H1 (cell line): ENCODE measurements at regions not wholly inside any gene's neighbourhood (a gene's known extent, or its start where the extent isn't known, plus 50 kb on each side); places are given as distances from the start of the nearest gene placed in this dataset.
"Not testable (repeated sequence)": the region's sequence is repeated elsewhere in the genome, so short reads cannot be mapped to it uniquely, and the experiment has no call there.

Experiments
- CTCF ChIA-PET: fragments of 300-600 bp; sonication (Branson Sonifier 250); formaldehyde crosslinking; loops from one replicate; lab custom pipeline; 2021; ENCODE audit not compliant: partially characterized antibody; lab: Charles Lee
- POLR2A ChIA-PET: fragments of 300-600 bp; sonication (Branson Sonifier 250); formaldehyde crosslinking; loops from one replicate; lab custom pipeline; 2021; ENCODE audit warnings: inconsistent platforms; ENCODE audit not compliant: partially characterized antibody; lab: Charles Lee
- DNase-seq, 2 experiments: peaks; one replicate each; pipeline versions ENCODE4 v3.0.0 to v3.0.0-alpha.2; 2010 to 2022; ENCODE audit warnings: low spot score in 2 of 2, low read depth in 1 of 2, mixed read lengths in 1 of 2
- FAIRE-seq: peaks from 2 replicates; lab custom pipeline; 2011; peaks lifted over from hg19 to GRCh38; lab: Jason Lieb, UNC
- H2AFZ ChIP-seq: 2 replicates; pipeline ENCODE4 v1.8.1; 2012; ENCODE audit warnings: low read length, inconsistent platforms
- H2AK5ac ChIP-seq: 2 replicates; pipeline ENCODE4 v1.6.1; 2013; ENCODE audit warnings: low read depth, low read length
- H2BK120ac ChIP-seq: replicated peaks from 2 replicates; pipeline ENCODE3; 2013; ENCODE audit warnings: low read depth, low read length, inconsistent platforms
- H2BK12ac ChIP-seq: 2 replicates; pipeline ENCODE4 v1.6.1; 2013; ENCODE audit warnings: low read depth, low read length
- H2BK15ac ChIP-seq: 2 replicates; pipeline ENCODE4 v1.6.1; 2013; ENCODE audit warnings: low read length
- H2BK20ac ChIP-seq: 2 replicates; pipeline ENCODE4 v1.6.1; 2013; ENCODE audit warnings: low read length
- H2BK5ac ChIP-seq: 2 replicates; pipeline ENCODE4 v1.6.1; 2013; ENCODE audit warnings: low read depth, low read length
- H3K14ac ChIP-seq: 2 replicates; pipeline ENCODE4 v1.6.1; 2013; ENCODE audit warnings: inconsistent platforms; ENCODE audit not compliant: insufficient read length
- H3K18ac ChIP-seq: 2 replicates; pipeline ENCODE4 v1.6.1; 2013; ENCODE audit warnings: low read length; ENCODE audit errors: extremely low read depth
- H3K23ac ChIP-seq: 2 replicates; pipeline ENCODE4 v1.6.1; 2013; ENCODE audit warnings: inconsistent platforms; ENCODE audit not compliant: insufficient read length
- H3K23me2 ChIP-seq: 2 replicates; pipeline ENCODE4 v1.6.1; 2013; ENCODE audit warnings: low read depth, low read length
- H3K27ac ChIP-seq: 2 replicates; pipeline ENCODE4 v1.6.1; 2011; ENCODE audit warnings: low read depth, low read length, inconsistent platforms
- H3K27me3 ChIP-seq, 4 experiments: replicated peaks in 1 of 4; 1 replicate in 1 of 4; 2 replicates in 3 of 4; pipeline versions ENCODE4 v1.6.1 to v1.8.1; 2011 to 2013; ENCODE audit warnings: low read length in 3 of 4, mild to moderate bottlenecking in 3 of 4, inconsistent platforms in 2 of 4, mixed read lengths in 2 of 4, moderate library complexity in 1 of 4; ENCODE audit not compliant: control insufficient read depth in 3 of 4, insufficient read depth in 3 of 4; ENCODE audit errors: extremely low read depth in 1 of 4
- H3K36me3 ChIP-seq, 4 experiments: 2 replicates each; pipeline versions ENCODE4 v1.6.1 to v1.8.1; 2011 to 2013; ENCODE audit warnings: mild to moderate bottlenecking in 4 of 4, low read length in 3 of 4, moderate library complexity in 2 of 4, control low read depth in 1 of 4, inconsistent platforms in 1 of 4; ENCODE audit not compliant: insufficient read depth in 4 of 4, control insufficient read depth in 2 of 4
- H3K4ac ChIP-seq: replicated peaks from 2 replicates; pipeline ENCODE3; 2013; ENCODE audit warnings: low read length, low read depth, mixed read lengths, inconsistent platforms; ENCODE audit not compliant: insufficient read length
- H3K4me1 ChIP-seq, 4 experiments: replicated peaks in 1 of 4; 1 replicate in 1 of 4; 2 replicates in 3 of 4; pipeline versions ENCODE4 v1.6.1 to v1.8.1; 2011 to 2013; ENCODE audit warnings: low read length in 3 of 4, inconsistent platforms in 2 of 4, mixed read lengths in 1 of 4; ENCODE audit not compliant: insufficient read depth in 4 of 4, control insufficient read depth in 3 of 4
- H3K4me2 ChIP-seq, 2 experiments: 2 replicates each; pipeline versions ENCODE4 v1.6.1 to v1.8.1; 2011 to 2013; ENCODE audit warnings: low read depth in 2 of 2, low read length in 2 of 2, control low read depth in 1 of 2, inconsistent platforms in 1 of 2, mild to moderate bottlenecking in 1 of 2; ENCODE audit not compliant: insufficient read depth in 1 of 2
- H3K4me3 ChIP-seq, 4 experiments: fragments of 200-600, 300-600 bp in 1 of 4; sonication (generic), shearing (Covaris generic), sonication (Bioruptor Twin) in 1 of 4; 2 replicates each; pipeline versions ENCODE4 v1.5.1 to v1.8.1; 2011 to 2016; ENCODE audit warnings: low read length in 4 of 4, low read depth in 3 of 4, control low read depth in 2 of 4, inconsistent platforms in 2 of 4, mild to moderate bottlenecking in 2 of 4, mixed read lengths in 1 of 4, moderate library complexity in 1 of 4; ENCODE audit not compliant: insufficient read depth in 2 of 4; ENCODE audit errors: extremely low read depth in 1 of 4
- H3K56ac ChIP-seq: replicated peaks from 2 replicates; pipeline ENCODE3; 2013; ENCODE audit warnings: low read depth, mild to moderate bottlenecking, mixed read lengths, low read length, inconsistent platforms; ENCODE audit not compliant: insufficient read length
- H3K79me1 ChIP-seq: 2 replicates; pipeline ENCODE4 v1.6.1; 2013; ENCODE audit warnings: low read depth, low read length, control low read depth
- H3K79me2 ChIP-seq, 2 experiments: 2 replicates each; pipeline versions ENCODE4 v1.6.1 to v1.8.1; 2012 to 2013; ENCODE audit warnings: low read length in 2 of 2, mild to moderate bottlenecking in 2 of 2, inconsistent platforms in 1 of 2; ENCODE audit not compliant: insufficient read depth in 2 of 2, control insufficient read depth in 1 of 2
- H3K9ac ChIP-seq, 4 experiments: replicated peaks in 1 of 4; 1 replicate in 1 of 4; 2 replicates in 3 of 4; pipeline versions ENCODE4 v1.6.1 to v1.8.1; 2011 to 2013; ENCODE audit warnings: low read depth in 3 of 4, low read length in 3 of 4, control low read depth in 2 of 4, mild to moderate bottlenecking in 2 of 4, moderate library complexity in 2 of 4, inconsistent platforms in 1 of 4; ENCODE audit errors: extremely low read depth in 1 of 4
- H3K9me3 ChIP-seq, 2 experiments: 2 replicates each; pipeline versions ENCODE4 v1.6.1 to v1.8.1; 2012 to 2013; ENCODE audit warnings: mild to moderate bottlenecking in 2 of 2, moderate library complexity in 2 of 2, control low read depth in 1 of 2, inconsistent platforms in 1 of 2, low read depth in 1 of 2, low read length in 1 of 2, mixed read lengths in 1 of 2; ENCODE audit not compliant: insufficient read depth in 2 of 2
- H4K20me1 ChIP-seq, 2 experiments: replicated peaks in 1 of 2; 2 replicates each; pipeline versions ENCODE3 to v1.8.1; 2011 to 2013; ENCODE audit warnings: inconsistent platforms in 2 of 2, low read length in 2 of 2, mild to moderate bottlenecking in 1 of 2; ENCODE audit not compliant: insufficient read depth in 2 of 2, control insufficient read depth in 1 of 2
- H4K5ac ChIP-seq: 2 replicates; pipeline ENCODE4 v1.6.1; 2013; ENCODE audit warnings: low read length, low read depth, mixed read lengths, inconsistent platforms; ENCODE audit not compliant: insufficient read length
- H4K8ac ChIP-seq: 2 replicates; pipeline ENCODE4 v1.8.0; 2013; ENCODE audit warnings: mild to moderate bottlenecking, moderate library complexity, low read length, inconsistent platforms; ENCODE audit not compliant: insufficient read depth; ENCODE audit errors: extremely low read depth
- H4K91ac ChIP-seq: replicated peaks from 2 replicates; pipeline ENCODE3; 2013; ENCODE audit warnings: low read length, mixed read lengths, inconsistent platforms; ENCODE audit not compliant: insufficient read length
- WGBS, 2 experiments: shearing (Covaris generic) in 1 of 2; methylation state at CpG; one replicate each; pipeline versions ENCODE4 v1.1.6 to v1.1.7; 2013 to 2015; ENCODE audit warnings: low lambda C conversion rate in 2 of 2, mixed read lengths in 2 of 2, inconsistent platforms in 1 of 2, low coverage in 1 of 2, missing lambda C conversion rate in 1 of 2; ENCODE audit not compliant: insufficient replicate concordance in 2 of 2, insufficient coverage in 1 of 2, insufficient read length in 1 of 2; ENCODE audit errors: extremely low coverage in 1 of 2, missing lambda C conversion rate in 1 of 2; 5-methylcytosine and 5-hydroxymethylcytosine counted together

GRCh38 chr15:62418496-62418895 lies 253.4 kb upstream of the C2CD4B start:
- H4K20me1 ChIP-seq, H3K56ac ChIP-seq, H2BK15ac ChIP-seq, H3K9ac ChIP-seq, H3K4me3 ChIP-seq, H3K14ac ChIP-seq, H3K4me1 ChIP-seq, H2BK20ac ChIP-seq, H3K4ac ChIP-seq, H2BK5ac ChIP-seq, H4K8ac ChIP-seq, H3K27ac ChIP-seq, H3K27me3 ChIP-seq, CTCF ChIA-PET, H2AK5ac ChIP-seq, H3K23ac ChIP-seq, H2BK12ac ChIP-seq, H4K91ac ChIP-seq, H3K79me2 ChIP-seq, DNase-seq, H3K9me3 ChIP-seq, H2BK120ac ChIP-seq, H3K18ac ChIP-seq, H3K79me1 ChIP-seq, H2AFZ ChIP-seq, H4K5ac ChIP-seq, H3K23me2 ChIP-seq, H3K36me3 ChIP-seq, FAIRE-seq, H3K4me2 ChIP-seq: not testable (repeated sequence)
- 88% methylated on average over 3 of the region's 3 CpGs; no CpG with 5 or more reads in 1 of the 2 experiments for WGBS, 2 experiments
- POLR2A ChIA-PET: interaction anchor here (0.8 to 1.4 kb wide), 2 partner anchors 10 to 30 kb away, joined by 3 read pairs; no protein-coding TSS in a partner anchor
